ENCODE measurements at regions not wholly inside any gene's neighbourhood (a gene's known extent, or its start where the extent isn't known, plus 50 kb on each side); places are given as distances from the start of the nearest gene placed in this dataset.

DNA sequence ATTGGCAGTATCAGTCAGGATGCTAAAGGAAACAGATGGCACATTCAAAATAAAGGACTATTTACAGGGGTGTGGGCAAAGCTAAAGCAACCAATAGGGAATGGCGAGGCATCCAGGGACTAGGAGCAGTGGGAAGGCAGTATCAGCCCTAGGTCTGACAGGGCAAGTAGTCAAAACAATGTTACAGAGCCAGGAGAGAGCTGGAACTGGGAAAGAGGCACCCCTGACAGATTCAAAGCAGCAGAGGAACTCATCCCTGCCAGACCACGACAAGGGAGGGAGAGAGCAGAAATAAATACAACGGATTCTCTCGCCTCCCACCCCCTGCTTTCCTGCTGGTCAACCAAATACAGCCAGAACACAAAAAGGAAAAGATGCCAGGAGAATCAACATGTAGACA, 371.5 kb downstream of the NR2F1-AS1 start:
- Histone ChIP-seq H3K4me1 (no peaks in the 10 kb centered on the region), H3K4me3 (no peak overlapping the region), H3K36me3 (no peaks in the 10 kb centered on the region), H3K9me3 (no peaks in the 10 kb centered on the region), H3K27me3 (no peaks in the 10 kb centered on the region), H3K27ac (no peak overlapping the region)
- no peak for FAIRE-seq
- intact Hi-C loops (cut with DNase I): no loop called here
- DNase-seq: no peak
- TF ChIP-seq, protein P1, sequence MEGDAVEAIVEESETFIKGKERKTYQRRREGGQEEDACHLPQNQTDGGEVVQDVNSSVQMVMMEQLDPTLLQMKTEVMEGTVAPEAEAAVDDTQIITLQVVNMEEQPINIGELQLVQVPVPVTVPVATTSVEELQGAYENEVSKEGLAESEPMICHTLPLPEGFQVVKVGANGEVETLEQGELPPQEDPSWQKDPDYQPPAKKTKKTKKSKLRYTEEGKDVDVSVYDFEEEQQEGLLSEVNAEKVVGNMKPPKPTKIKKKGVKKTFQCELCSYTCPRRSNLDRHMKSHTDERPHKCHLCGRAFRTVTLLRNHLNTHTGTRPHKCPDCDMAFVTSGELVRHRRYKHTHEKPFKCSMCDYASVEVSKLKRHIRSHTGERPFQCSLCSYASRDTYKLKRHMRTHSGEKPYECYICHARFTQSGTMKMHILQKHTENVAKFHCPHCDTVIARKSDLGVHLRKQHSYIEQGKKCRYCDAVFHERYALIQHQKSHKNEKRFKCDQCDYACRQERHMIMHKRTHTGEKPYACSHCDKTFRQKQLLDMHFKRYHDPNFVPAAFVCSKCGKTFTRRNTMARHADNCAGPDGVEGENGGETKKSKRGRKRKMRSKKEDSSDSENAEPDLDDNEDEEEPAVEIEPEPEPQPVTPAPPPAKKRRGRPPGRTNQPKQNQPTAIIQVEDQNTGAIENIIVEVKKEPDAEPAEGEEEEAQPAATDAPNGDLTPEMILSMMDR (IDR thresholded peaks at IDR 0.05): no peak
- ATAC-seq: no peak
- 51 to 56% methylated on average over 4 of the region's 4 CpGs for WGBS, 2 donors

DNA sequence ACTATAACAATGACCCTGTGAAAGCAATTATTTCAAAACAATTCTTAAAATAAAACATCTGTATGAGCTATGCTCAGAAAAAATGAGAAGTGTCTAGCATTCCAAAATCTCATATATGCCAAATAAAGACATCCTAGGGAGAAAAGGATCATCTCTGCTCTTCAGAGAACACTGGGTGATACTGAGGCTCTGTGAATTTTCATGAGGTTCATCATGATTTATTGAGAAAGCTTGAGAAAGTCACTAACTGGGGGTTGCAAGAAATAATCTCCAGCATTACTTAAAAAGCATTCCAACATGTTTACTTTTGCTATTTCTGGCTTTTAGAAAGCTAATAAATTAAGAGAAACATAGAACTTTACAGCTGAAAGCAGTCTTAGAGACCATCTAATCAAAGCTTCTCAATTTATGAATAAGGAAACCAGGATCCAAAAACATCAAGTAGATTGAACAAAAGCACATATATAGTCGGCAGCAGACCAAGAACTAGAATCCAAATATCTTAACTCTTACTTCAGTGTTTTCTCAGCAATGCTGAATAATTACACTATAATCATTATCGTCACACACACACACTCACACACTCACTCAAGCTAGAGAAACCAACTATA, 372.8 kb downstream of the NR2F1-AS1 start:
- TF ChIP-seq, protein P1 (IDR thresholded peaks at IDR 0.05): no peak

DNA sequence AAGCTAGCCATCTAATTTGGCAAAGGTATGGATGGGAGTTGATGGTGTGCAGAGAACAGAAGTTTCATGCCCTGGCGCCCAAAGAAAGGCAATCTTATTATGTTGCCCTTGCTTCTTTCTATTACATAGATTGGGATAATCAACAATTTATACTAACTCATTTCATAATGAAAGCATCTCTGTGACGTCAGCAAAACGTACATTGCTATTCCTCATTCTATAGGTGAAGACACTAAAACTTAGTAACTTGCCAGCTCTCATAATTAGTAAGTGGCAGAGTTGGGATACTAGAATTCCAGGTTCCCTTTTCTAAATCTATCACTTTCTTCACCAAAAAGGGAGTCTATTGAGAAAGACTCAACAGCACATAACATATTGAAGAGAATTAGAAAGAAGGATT, 374.8 kb downstream of the NR2F1-AS1 start:
- Histone ChIP-seq H3K36me3 (no peaks in the 10 kb centered on the region), H3K4me1 (no peaks in the 10 kb centered on the region), H3K27ac (no peak overlapping the region), H3K4me3 (no peak overlapping the region), H3K27me3 (no peaks in the 10 kb centered on the region), H3K9me3 (no peaks in the 10 kb centered on the region)
- WGBS, 2 donors: 64 to 79% methylated on average over 3 of the region's 3 CpGs
- no peak for DNase-seq
- no peak for FAIRE-seq
- ATAC-seq: no peak
- intact Hi-C loops (cut with DNase I): no loop called here
- TF ChIP-seq, protein P1 (IDR thresholded peaks at IDR 0.05): no peak

More for the DNA sequence above, 372.8 kb downstream of the NR2F1-AS1 start:
- no peaks in the 10 kb centered on the region for H3K36me3 ChIP-seq
- ATAC-seq (no peak), DNase-seq (no peak), FAIRE-seq (no peak)
- no peaks in the 10 kb centered on the region for H3K4me1 ChIP-seq
- intact Hi-C loops (cut with DNase I): no loop called here
- no peak overlapping the region for H3K4me3 ChIP-seq
- 56 to 70% methylated on average over 2 of the region's 2 CpGs for WGBS, 2 donors
- no peak overlapping the region for H3K27ac ChIP-seq
- H3K27me3 ChIP-seq: no peaks in the 10 kb centered on the region
- no peaks in the 10 kb centered on the region for H3K9me3 ChIP-seq

DNA sequence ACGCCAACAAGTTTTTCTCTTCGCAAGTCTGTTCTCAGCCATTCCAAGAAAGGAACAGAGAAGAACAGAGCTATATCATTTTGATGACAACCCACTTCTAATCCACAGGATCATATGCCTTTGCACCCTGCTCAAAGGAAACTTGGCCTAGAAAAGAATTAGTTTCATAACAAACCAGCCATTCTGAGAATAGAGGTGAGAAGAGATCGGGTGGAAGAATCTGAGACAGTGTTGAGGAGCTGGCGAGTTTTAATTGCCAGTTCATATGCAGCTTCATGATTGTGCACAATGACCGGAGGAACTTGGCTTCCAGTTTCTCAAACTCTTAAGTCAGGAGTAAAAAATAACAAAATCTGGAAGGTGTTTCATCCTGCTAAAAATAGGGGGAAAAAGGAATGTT, 380.0 kb downstream of the NR2F1-AS1 start:
- intact Hi-C loops (cut with DNase I): no loop called here
- H3K27ac ChIP-seq: no peak overlapping the region
- no peaks in the 10 kb centered on the region for H3K4me1 ChIP-seq
- DNase-seq: no peak
- H3K4me3 ChIP-seq: no peak overlapping the region
- no peaks in the 10 kb centered on the region for H3K9me3 ChIP-seq
- WGBS, 2 donors: 63 to 76% methylated on average over 5 of the region's 5 CpGs
- no peaks in the 10 kb centered on the region for H3K36me3 ChIP-seq
- FAIRE-seq: no peak
- TF ChIP-seq, protein P1 (IDR thresholded peaks at IDR 0.05): no peak
- ATAC-seq: no peak
- no peaks in the 10 kb centered on the region for H3K27me3 ChIP-seq

DNA sequence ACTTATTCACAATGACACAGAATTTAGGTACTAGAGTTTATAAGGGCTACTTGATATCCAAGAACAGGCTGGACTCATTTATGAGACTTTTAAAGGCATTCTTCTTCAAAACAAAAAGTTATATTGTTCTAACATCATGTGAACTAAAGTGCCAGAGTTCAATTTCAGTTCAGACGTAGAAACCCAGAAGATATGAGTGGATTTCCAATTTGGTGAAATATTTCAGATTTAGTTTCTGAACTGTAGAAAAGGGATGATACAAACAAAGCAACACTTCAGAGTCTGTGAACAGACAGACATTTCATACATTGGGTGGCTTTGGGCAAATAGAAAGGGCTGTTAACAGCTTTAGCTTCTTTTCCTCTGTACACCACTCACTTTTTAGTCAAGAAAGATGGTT, 384.0 kb downstream of the NR2F1-AS1 start:
- TF ChIP-seq, protein P1 (IDR thresholded peaks at IDR 0.05): no peak
- Histone ChIP-seq H3K27ac (no peak overlapping the region), H3K4me3 (no peak overlapping the region), H3K9me3 (no peaks in the 10 kb centered on the region), H3K4me1 (no peaks in the 10 kb centered on the region), H3K36me3 (no peaks in the 10 kb centered on the region), H3K27me3 (no peaks in the 10 kb centered on the region)
- DNase-seq: no peak
- ATAC-seq: no peak
- WGBS, 2 donors: 39 to 60% methylated on average over 1 of the region's 1 CpG
- no peak for FAIRE-seq
- intact Hi-C loops (cut with DNase I): no loop called here
